ENCODE measurements at regions not wholly inside any gene's neighbourhood (a gene's known extent, or its start where the extent isn't known, plus 50 kb on each side); places are given as distances from the start of the nearest gene placed in this dataset.
A peak's percentile ranks its signal among the peaks of the same experiment; 100 is the strongest.

DNA sequence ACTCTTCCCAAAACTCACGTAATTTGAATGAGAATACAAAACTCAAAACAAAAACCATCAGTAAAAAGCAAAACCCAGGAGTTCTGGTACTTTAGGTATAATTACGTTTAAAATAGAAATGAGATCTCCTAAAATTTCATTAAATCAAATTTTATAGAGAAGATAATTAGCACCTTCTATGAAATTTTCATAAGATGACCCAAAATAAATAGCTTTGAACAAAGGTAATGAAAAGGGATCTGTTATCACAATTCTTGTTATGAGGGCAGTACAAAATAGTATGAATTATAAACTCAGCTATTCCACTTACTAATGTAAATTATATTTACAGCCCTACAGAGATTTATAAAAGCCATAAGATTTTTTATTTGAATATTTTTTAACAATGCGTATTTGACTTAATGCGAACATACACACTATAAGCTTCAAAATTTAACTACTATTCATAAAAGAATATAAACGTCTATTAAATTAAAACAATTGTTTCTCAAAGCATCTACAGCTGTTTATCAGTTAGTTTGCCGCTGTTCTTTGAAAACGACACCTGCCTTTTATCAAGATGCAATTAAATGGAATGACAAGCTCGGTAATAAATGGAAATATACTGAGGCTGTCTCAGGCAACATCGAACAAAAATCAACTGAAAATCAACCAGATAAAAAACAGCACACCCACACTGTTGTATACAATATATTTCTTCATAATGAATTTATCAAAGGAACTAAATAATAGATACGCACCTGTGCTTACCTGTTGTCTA is 63.8 kb downstream of the KCNRG start:
- peaks cover 52% of the 10 kb centered on the region for H3K4me1 Mint-ChIP-seq

More for the DNA sequence above, 63.8 kb downstream of the KCNRG start:
- ATAC-seq (ENCODE audit: low read depth) (no peak), DNase-seq (no peak)
- Mint-ChIP-seq H3K27me3 (no peaks in the 10 kb centered on the region), H3K9me3 (ENCODE audit: insufficient read depth) (no peaks in the 10 kb centered on the region), H3K27ac (peak overlapping the region; percentile 80), H3K4me3 (peak overlapping the region; percentile 94)
- H3K27ac ChIP-seq (ENCODE audit: low read length in 2 of 2) = peak overlapping the region; percentile 5 to 85
- H4K20me1 ChIP-seq (ENCODE audit: control insufficient read depth, insufficient read depth, low read length, poor library complexity, severe bottlenecking) = peaks cover 10% of the 10 kb centered on the region
- H3K27me3 ChIP-seq (replicated peaks in 1 of 4; ENCODE audit: control extremely low read depth in 1 of 4, control insufficient read depth in 3 of 4, insufficient read depth in 4 of 4, low read length in 3 of 4) = no peaks in the 10 kb centered on the region
- TF ChIP-seq, protein P1, sequence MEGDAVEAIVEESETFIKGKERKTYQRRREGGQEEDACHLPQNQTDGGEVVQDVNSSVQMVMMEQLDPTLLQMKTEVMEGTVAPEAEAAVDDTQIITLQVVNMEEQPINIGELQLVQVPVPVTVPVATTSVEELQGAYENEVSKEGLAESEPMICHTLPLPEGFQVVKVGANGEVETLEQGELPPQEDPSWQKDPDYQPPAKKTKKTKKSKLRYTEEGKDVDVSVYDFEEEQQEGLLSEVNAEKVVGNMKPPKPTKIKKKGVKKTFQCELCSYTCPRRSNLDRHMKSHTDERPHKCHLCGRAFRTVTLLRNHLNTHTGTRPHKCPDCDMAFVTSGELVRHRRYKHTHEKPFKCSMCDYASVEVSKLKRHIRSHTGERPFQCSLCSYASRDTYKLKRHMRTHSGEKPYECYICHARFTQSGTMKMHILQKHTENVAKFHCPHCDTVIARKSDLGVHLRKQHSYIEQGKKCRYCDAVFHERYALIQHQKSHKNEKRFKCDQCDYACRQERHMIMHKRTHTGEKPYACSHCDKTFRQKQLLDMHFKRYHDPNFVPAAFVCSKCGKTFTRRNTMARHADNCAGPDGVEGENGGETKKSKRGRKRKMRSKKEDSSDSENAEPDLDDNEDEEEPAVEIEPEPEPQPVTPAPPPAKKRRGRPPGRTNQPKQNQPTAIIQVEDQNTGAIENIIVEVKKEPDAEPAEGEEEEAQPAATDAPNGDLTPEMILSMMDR (IDR thresholded peaks at IDR 0.05) = no peak
- TF ChIP-seq EZH2 (IDR thresholded peaks at IDR 0.05; ENCODE audit: borderline replicate concordance, insufficient read depth, low read depth, low read length, poor library complexity, severe bottlenecking) = no peak
- no CpG with 5 or more reads among the region's 10 CpGs for WGBS (ENCODE audit: insufficient coverage)
- no peaks in the 10 kb centered on the region for H3K36me3 ChIP-seq (replicated peaks in 1 of 2; ENCODE audit: control extremely low read depth in 1 of 2, control insufficient read depth in 1 of 2, extremely low read depth in 1 of 2, insufficient read depth in 2 of 2, low read length in 1 of 2)
- intact Hi-C loops (cut with micrococcal nuclease) = no loop called here
- H2AFZ ChIP-seq (ENCODE audit: insufficient read depth, low read depth, low read length, poor library complexity, severe bottlenecking) = no peak overlapping the region
- H3K9me3 ChIP-seq (ENCODE audit: control extremely low read depth in 1 of 3, control insufficient read depth in 2 of 3, insufficient read depth in 1 of 3, low read length in 2 of 3) = no peaks in the 10 kb centered on the region
- CTCF ChIA-PET = interaction anchor here (1.0 to 10.4 kb wide), 6 partner anchors 50 to 833 kb away, joined by 3 to 195 read pairs (median 24); partner anchors contain the start of gene TRIM13
- peaks cover 24 to 51% of the 10 kb centered on the region in 2 donors for H3K4me1 ChIP-seq (ENCODE audit: control insufficient read depth in 2 of 2, insufficient read depth in 2 of 2, low read length in 2 of 2)
- H3K79me2 ChIP-seq (ENCODE audit: control insufficient read depth, insufficient read depth, low read length) = peaks cover 83% of the 10 kb centered on the region
- peak overlapping the region; percentile 81 to 99 (median 94) for H3K4me3 ChIP-seq (ENCODE audit: control extremely low read depth in 1 of 5, extremely low read depth in 1 of 5, insufficient read depth in 1 of 5, low read depth in 2 of 5, low read length in 4 of 5)
- peak overlapping the region; percentile 81 for H3K4me2 ChIP-seq (replicated peaks; ENCODE audit: low read depth, low read length, poor library complexity, severe bottlenecking)
- H3K9ac ChIP-seq (ENCODE audit: low read length) = peak overlapping the region; percentile 91
- POLR2A ChIA-PET = interaction anchor here (0.9 to 7.1 kb wide), 5 partner anchors 45 to 81 kb away, joined by 4 to 142 read pairs (median 7); partner anchors contain the start of gene TRIM13
